ENCODE measurements at regions not wholly inside any gene's neighbourhood (a gene's known extent, or its start where the extent isn't known, plus 50 kb on each side); places are given as distances from the start of the nearest gene placed in this dataset.
"Not testable (repeated sequence)": the region's sequence is repeated elsewhere in the genome, so short reads cannot be mapped to it uniquely, and the experiment has no call there.

GRCh38 chr14:106166232-106166631 is 639.8 kb downstream of the TMEM121 start:
- H3K27ac ChIP-seq, result no peak overlapping the region
- peaks cover 0 to 8% of the 10 kb centered on the region in 2 donors for H3K27me3 ChIP-seq
- intact Hi-C loops (cut with DNase I; ENCODE audit: low total_unique reads), result no loop called here
- H3K4me3 ChIP-seq, result no peak overlapping the region
- no peaks in the 10 kb centered on the region for H3K4me1 ChIP-seq
- H3K9me3 ChIP-seq, result no peaks in the 10 kb centered on the region
- DNase-seq, result no peak
- no peaks in the 10 kb centered on the region for H3K36me3 ChIP-seq
- TF ChIP-seq CTCF (IDR thresholded peaks at IDR 0.05), result no peak

- Histone ChIP-seq H3K27me3 (peaks cover 0 to 8% of the 10 kb centered on the region in 2 donors), H3K36me3 (no peaks in the 10 kb centered on the region), H3K4me1 (no peaks in the 10 kb centered on the region), H3K27ac (no peak overlapping the region), H3K4me3 (no peak overlapping the region), H3K9me3 (no peaks in the 10 kb centered on the region)
- intact Hi-C loops (cut with DNase I; ENCODE audit: low total_unique reads), result no loop called here
- TF ChIP-seq CTCF (IDR thresholded peaks at IDR 0.05), result no peak
- DNase-seq, result no peak
Measured at GRCh38 chr14:106166650-106167204, 640.3 kb downstream of the TMEM121 start.

- H3K9me3 ChIP-seq; H3K36me3 ChIP-seq; DNase-seq; H3K4me1 ChIP-seq; H3K27me3 ChIP-seq; H3K4me3 ChIP-seq; intact Hi-C loops (cut with DNase I; ENCODE audit: low total_unique reads); H3K27ac ChIP-seq: not testable (repeated sequence)
- peak in 1 of 2 experiments; percentile 9 for TF ChIP-seq CTCF (IDR thresholded peaks at IDR 0.05)
Measured at GRCh38 chr14:106170163-106170658, 643.8 kb downstream of the TMEM121 start.

GRCh38 chr14:106174206-106174605 is 647.8 kb downstream of the TMEM121 start:
- no peak overlapping the region for H3K4me3 ChIP-seq
- no peak for DNase-seq
- H3K4me1 ChIP-seq, result no peaks in the 10 kb centered on the region
- no peak for TF ChIP-seq CTCF (IDR thresholded peaks at IDR 0.05)
- no peak overlapping the region for H3K27ac ChIP-seq
- H3K36me3 ChIP-seq, result no peaks in the 10 kb centered on the region
- intact Hi-C loops (cut with DNase I; ENCODE audit: low total_unique reads), result no loop called here
- no peaks in the 10 kb centered on the region for H3K27me3 ChIP-seq
- no peaks in the 10 kb centered on the region for H3K9me3 ChIP-seq

GRCh38 chr14:106177266-106178246 is 651.2 kb downstream of the TMEM121 start:
- H3K9me3 ChIP-seq; DNase-seq; H3K27me3 ChIP-seq; H3K36me3 ChIP-seq; intact Hi-C loops (cut with DNase I; ENCODE audit: low total_unique reads); H3K4me3 ChIP-seq; H3K27ac ChIP-seq; H3K4me1 ChIP-seq: not testable (repeated sequence)

GRCh38 chr14:106179761-106180160 is 653.4 kb downstream of the TMEM121 start:
- no peaks in the 10 kb centered on the region for H3K4me1 ChIP-seq
- intact Hi-C loops (cut with DNase I; ENCODE audit: low total_unique reads), result no loop called here
- no peak for DNase-seq
- H3K27ac ChIP-seq, result no peak overlapping the region
- no peak overlapping the region for H3K4me3 ChIP-seq
- H3K27me3 ChIP-seq, result peaks cover 0 to 4% of the 10 kb centered on the region in 2 donors
- TF ChIP-seq CTCF (IDR thresholded peaks at IDR 0.05), result no peak
- H3K36me3 ChIP-seq, result no peaks in the 10 kb centered on the region
- H3K9me3 ChIP-seq, result no peaks in the 10 kb centered on the region

- not testable (repeated sequence) for H3K27ac ChIP-seq
Measured at GRCh38 chr14:106184771-106185170, 658.4 kb downstream of the TMEM121 start.

GRCh38 chr14:106185174-106185836 is 658.9 kb downstream of the TMEM121 start:
- intact Hi-C loops (cut with DNase I; ENCODE audit: low total_unique reads); H3K27me3 ChIP-seq; H3K4me1 ChIP-seq; H3K27ac ChIP-seq; H3K9me3 ChIP-seq; H3K36me3 ChIP-seq; DNase-seq; H3K4me3 ChIP-seq: not testable (repeated sequence)

More at GRCh38 chr14:106184771-106185170, 658.4 kb downstream of the TMEM121 start:
- H3K9me3 ChIP-seq; DNase-seq; H3K4me1 ChIP-seq; intact Hi-C loops (cut with DNase I; ENCODE audit: low total_unique reads); H3K27me3 ChIP-seq; H3K36me3 ChIP-seq; H3K4me3 ChIP-seq: not testable (repeated sequence)

Measured in tibial artery (tissue), 4 donors.